ENCODE measurements at regions not wholly inside any gene's neighbourhood (a gene's known extent, or its start where the extent isn't known, plus 50 kb on each side); places are given as distances from the start of the nearest gene placed in this dataset.
"Not testable (repeated sequence)": the region's sequence is repeated elsewhere in the genome, so short reads cannot be mapped to it uniquely, and the experiment has no call there.

DNA sequence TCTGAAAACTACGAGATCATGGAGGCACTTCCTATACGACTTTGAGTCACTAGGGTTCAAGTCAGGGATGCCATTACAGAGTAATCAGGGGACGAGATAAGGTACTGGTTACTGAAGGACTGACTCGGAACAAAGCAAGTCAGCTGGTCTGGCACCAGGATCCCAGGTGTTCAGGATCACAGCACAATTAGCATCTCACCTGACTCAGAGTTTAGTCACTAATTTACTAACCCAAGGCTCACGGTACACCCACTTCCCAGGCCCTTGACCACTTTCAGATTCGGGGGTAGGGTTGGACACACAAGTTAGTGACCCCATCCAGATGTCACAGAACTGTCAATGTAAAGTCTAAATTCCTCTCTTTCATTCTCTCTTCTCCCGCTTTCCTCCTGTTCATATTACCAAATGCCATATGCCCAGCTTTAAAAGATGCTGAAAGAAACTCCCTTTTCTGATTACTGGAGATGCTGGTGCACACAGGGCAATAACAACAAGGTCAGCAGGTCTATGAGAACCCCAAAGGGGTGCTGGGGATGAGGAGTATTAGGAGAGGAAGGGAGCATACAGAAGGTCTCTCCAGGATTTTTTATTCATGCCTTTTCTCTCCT lies 657.8 kb downstream of the TLE1 start:
- Histone ChIP-seq H3K36me3 (ENCODE audit: control insufficient read depth in 2 of 3, insufficient read depth in 3 of 3, low read length in 3 of 3) (no peaks in the 10 kb centered on the region), H3K27ac (ENCODE audit: low read depth, low read length) (no peak overlapping the region), H3K4me1 (ENCODE audit: control insufficient read depth in 2 of 2, insufficient read depth in 2 of 2, low read length in 2 of 2) (no peaks in the 10 kb centered on the region), H3K4me3 (ENCODE audit: low read length) (no peak overlapping the region), H3K27me3 (ENCODE audit: control insufficient read depth in 2 of 2, insufficient read depth in 2 of 2, low read length in 2 of 2) (no peaks in the 10 kb centered on the region), H3K9me3 (ENCODE audit: control insufficient read depth in 2 of 3, low read length in 3 of 3) (no peaks in the 10 kb centered on the region)
- ATAC-seq = no peak
- ChIA-PET CTCF (no interaction called here), POLR2A (no interaction called here)
- Mint-ChIP-seq H3K4me3 (no peak overlapping the region), H3K36me3 (no peaks in the 10 kb centered on the region), H3K27me3 (peaks cover 0 to 5% (median 0%) of the 10 kb centered on the region in 5 donors), H3K4me1 (no peaks in the 10 kb centered on the region), H3K27ac (no peak overlapping the region), H3K9me3 (peaks cover 0 to 4% (median 0%) of the 10 kb centered on the region in 11 donors)
- no peak for DNase-seq
- intact Hi-C loops (cut with micrococcal nuclease) = no loop called here

- no peaks in the 10 kb centered on the region for H3K4me1 Mint-ChIP-seq
- CTCF ChIA-PET = no interaction called here
Measured at GRCh38 chr9:81030027-81030426, 659.3 kb downstream of the TLE1 start.

DNA sequence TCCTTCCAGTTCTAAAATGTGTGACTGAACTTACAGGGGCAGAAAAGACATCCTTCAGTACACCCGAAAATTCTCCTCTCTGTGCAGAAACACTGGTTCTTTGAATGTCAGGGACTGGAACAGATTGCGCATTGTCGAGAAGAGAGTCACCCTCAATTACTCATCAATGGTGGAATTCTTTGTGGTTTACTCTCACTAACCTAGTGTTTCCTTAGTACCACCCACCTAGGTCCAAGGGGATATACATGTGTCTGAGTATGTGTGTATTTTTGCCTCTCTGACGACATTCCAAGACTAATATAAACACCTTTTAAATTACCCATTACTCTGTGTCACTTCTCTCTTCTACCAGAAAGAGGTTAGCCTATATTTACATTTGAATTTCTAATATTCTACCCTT lies 660.8 kb downstream of the TLE1 start:
- H3K27ac Mint-ChIP-seq = no peak overlapping the region

More at GRCh38 chr9:81030027-81030426, 659.3 kb downstream of the TLE1 start:
- Mint-ChIP-seq H3K27ac (no peak overlapping the region), H3K36me3 (no peaks in the 10 kb centered on the region), H3K9me3 (peaks cover 0 to 2% (median 0%) of the 10 kb centered on the region in 11 donors), H3K4me3 (no peak overlapping the region), H3K27me3 (peaks cover 0 to 5% (median 0%) of the 10 kb centered on the region in 5 donors)
- POLR2A ChIA-PET = no interaction called here
- intact Hi-C loops (cut with micrococcal nuclease) = no loop called here
- no peak for ATAC-seq
- no peaks in the 10 kb centered on the region for H3K9me3 ChIP-seq (ENCODE audit: control insufficient read depth in 2 of 3, low read length in 3 of 3)
- DNase-seq = no peak
- no peak overlapping the region for H3K27ac ChIP-seq (ENCODE audit: low read depth, low read length)
- no peak overlapping the region for H3K4me3 ChIP-seq (ENCODE audit: low read length)
- no peaks in the 10 kb centered on the region for H3K27me3 ChIP-seq (ENCODE audit: control insufficient read depth in 2 of 2, insufficient read depth in 2 of 2, low read length in 2 of 2)
- no peaks in the 10 kb centered on the region for H3K4me1 ChIP-seq (ENCODE audit: control insufficient read depth in 2 of 2, insufficient read depth in 2 of 2, low read length in 2 of 2)
- no peaks in the 10 kb centered on the region for H3K36me3 ChIP-seq (ENCODE audit: control insufficient read depth in 2 of 3, insufficient read depth in 3 of 3, low read length in 3 of 3)

DNA sequence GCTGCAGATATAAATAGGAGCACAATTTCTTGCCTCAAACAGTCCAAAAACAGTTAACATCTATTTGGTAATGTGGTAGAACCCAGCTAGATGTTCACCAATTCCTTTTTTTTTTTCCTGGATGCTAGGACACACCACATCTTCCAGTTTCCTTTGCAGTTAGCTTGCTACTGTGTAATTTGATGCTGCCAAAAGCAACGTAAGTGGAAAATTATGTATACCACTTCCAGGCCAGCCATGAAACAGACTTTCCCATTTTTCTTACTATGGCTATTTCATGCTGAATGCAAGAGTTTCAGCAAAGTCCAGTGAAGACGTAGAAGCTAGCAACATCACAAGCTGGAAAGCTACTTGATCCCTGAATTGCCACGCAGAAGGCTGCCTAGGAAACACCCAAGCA lies 667.2 kb downstream of the TLE1 start:
- Mint-ChIP-seq H3K9me3 (peaks cover 0 to 5% (median 0%) of the 10 kb centered on the region in 11 donors), H3K36me3 (no peaks in the 10 kb centered on the region), H3K27me3 (no peaks in the 10 kb centered on the region), H3K4me1 (no peaks in the 10 kb centered on the region), H3K27ac (no peak overlapping the region), H3K4me3 (no peak overlapping the region)
- intact Hi-C loops (cut with micrococcal nuclease) = no loop called here
- ChIA-PET CTCF (no interaction called here), POLR2A (no interaction called here)
- Histone ChIP-seq H3K9me3 (ENCODE audit: control insufficient read depth in 2 of 3, low read length in 3 of 3) (no peaks in the 10 kb centered on the region), H3K27ac (ENCODE audit: low read depth, low read length) (no peak overlapping the region), H3K4me1 (ENCODE audit: control insufficient read depth in 2 of 2, insufficient read depth in 2 of 2, low read length in 2 of 2) (no peaks in the 10 kb centered on the region), H3K27me3 (ENCODE audit: control insufficient read depth in 2 of 2, insufficient read depth in 2 of 2, low read length in 2 of 2) (no peaks in the 10 kb centered on the region), H3K36me3 (ENCODE audit: control insufficient read depth in 2 of 3, insufficient read depth in 3 of 3, low read length in 3 of 3) (no peaks in the 10 kb centered on the region), H3K4me3 (ENCODE audit: low read length) (no peak overlapping the region)
- ATAC-seq (no peak), DNase-seq (no peak)

More for the DNA sequence above, 660.8 kb downstream of the TLE1 start:
- H3K4me1 Mint-ChIP-seq = no peaks in the 10 kb centered on the region
- H3K4me3 Mint-ChIP-seq = no peak overlapping the region
- no peak overlapping the region for H3K27ac ChIP-seq (ENCODE audit: low read depth, low read length)
- no peaks in the 10 kb centered on the region for H3K27me3 ChIP-seq (ENCODE audit: control insufficient read depth in 2 of 2, insufficient read depth in 2 of 2, low read length in 2 of 2)
- H3K36me3 ChIP-seq (ENCODE audit: control insufficient read depth in 2 of 3, insufficient read depth in 3 of 3, low read length in 3 of 3) = no peaks in the 10 kb centered on the region
- intact Hi-C loops (cut with micrococcal nuclease) = no loop called here
- H3K4me1 ChIP-seq (ENCODE audit: control insufficient read depth in 2 of 2, insufficient read depth in 2 of 2, low read length in 2 of 2) = no peaks in the 10 kb centered on the region
- H3K4me3 ChIP-seq (ENCODE audit: low read length) = no peak overlapping the region
- ChIA-PET POLR2A (no interaction called here), CTCF (no interaction called here)
- ATAC-seq = no peak
- no peak for DNase-seq
- H3K9me3 ChIP-seq (ENCODE audit: control insufficient read depth in 2 of 3, low read length in 3 of 3) = no peaks in the 10 kb centered on the region
- H3K9me3 Mint-ChIP-seq = peaks cover 0 to 5% (median 0%) of the 10 kb centered on the region in 11 donors
- peaks cover 0 to 2% (median 0%) of the 10 kb centered on the region in 5 donors for H3K27me3 Mint-ChIP-seq
- no peaks in the 10 kb centered on the region for H3K36me3 Mint-ChIP-seq

DNA sequence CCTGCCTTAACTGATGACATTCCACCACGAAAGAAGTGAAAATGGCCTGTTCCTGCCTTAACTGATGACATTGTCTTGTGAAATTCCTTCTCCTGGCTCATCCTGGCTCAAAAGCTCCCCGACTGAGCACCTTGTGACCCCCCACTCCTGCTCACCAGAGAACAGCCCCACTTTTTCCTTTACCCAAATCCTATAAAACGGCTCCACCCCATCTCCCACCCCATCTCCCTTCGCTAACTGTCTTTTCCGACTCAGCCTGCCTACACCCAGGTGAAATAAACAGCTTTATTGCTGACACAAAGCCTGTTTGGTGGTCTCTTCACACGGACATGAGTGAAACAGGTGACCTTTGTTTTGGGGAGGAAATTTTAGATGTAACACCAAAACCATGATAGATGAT lies 674.4 kb downstream of the TLE1 start:
- DNase-seq; ATAC-seq; H3K36me3 ChIP-seq (ENCODE audit: control insufficient read depth in 2 of 3, insufficient read depth in 3 of 3, low read length in 3 of 3); CTCF ChIA-PET; H3K27ac ChIP-seq (ENCODE audit: low read depth, low read length); H3K27me3 ChIP-seq (ENCODE audit: control insufficient read depth in 2 of 2, insufficient read depth in 2 of 2, low read length in 2 of 2); H3K4me3 ChIP-seq (ENCODE audit: low read length); H3K36me3 Mint-ChIP-seq; POLR2A ChIA-PET; H3K4me3 Mint-ChIP-seq; H3K4me1 Mint-ChIP-seq; H3K4me1 ChIP-seq (ENCODE audit: control insufficient read depth in 2 of 2, insufficient read depth in 2 of 2, low read length in 2 of 2); H3K9me3 ChIP-seq (ENCODE audit: control insufficient read depth in 2 of 3, low read length in 3 of 3); H3K27ac Mint-ChIP-seq; intact Hi-C loops (cut with micrococcal nuclease): not testable (repeated sequence)
- peaks cover 0 to 26% (median 5%) of the 10 kb centered on the region in 11 donors for H3K9me3 Mint-ChIP-seq
- H3K27me3 Mint-ChIP-seq = peaks cover 0 to 19% (median 0%) of the 10 kb centered on the region in 5 donors

- H3K27me3 ChIP-seq (ENCODE audit: control insufficient read depth in 2 of 2, insufficient read depth in 2 of 2, low read length in 2 of 2); ATAC-seq; H3K4me1 Mint-ChIP-seq; POLR2A ChIA-PET; DNase-seq; H3K4me1 ChIP-seq (ENCODE audit: control insufficient read depth in 2 of 2, insufficient read depth in 2 of 2, low read length in 2 of 2); intact Hi-C loops (cut with micrococcal nuclease); H3K9me3 ChIP-seq (ENCODE audit: control insufficient read depth in 2 of 3, low read length in 3 of 3); H3K27ac Mint-ChIP-seq; H3K27ac ChIP-seq (ENCODE audit: low read depth, low read length); H3K36me3 Mint-ChIP-seq; H3K4me3 Mint-ChIP-seq; H3K4me3 ChIP-seq (ENCODE audit: low read length); H3K36me3 ChIP-seq (ENCODE audit: control insufficient read depth in 2 of 3, insufficient read depth in 3 of 3, low read length in 3 of 3); CTCF ChIA-PET: not testable (repeated sequence)
- Mint-ChIP-seq H3K9me3 (peaks cover 0 to 25% (median 6%) of the 10 kb centered on the region in 11 donors), H3K27me3 (peaks cover 0 to 19% (median 0%) of the 10 kb centered on the region in 5 donors)
Measured at GRCh38 chr9:81013191-81013590, 676.2 kb downstream of the TLE1 start.

GRCh38 chr9:81002906-81003305 lies 686.4 kb downstream of the TLE1 start:
- peaks cover 0 to 8% (median 0%) of the 10 kb centered on the region in 5 donors for H3K27me3 Mint-ChIP-seq
- H3K27ac Mint-ChIP-seq = no peak overlapping the region
- no peaks in the 10 kb centered on the region for H3K36me3 Mint-ChIP-seq
- Histone ChIP-seq H3K27me3 (ENCODE audit: control insufficient read depth in 2 of 2, insufficient read depth in 2 of 2, low read length in 2 of 2) (no peaks in the 10 kb centered on the region), H3K9me3 (ENCODE audit: control insufficient read depth in 2 of 3, low read length in 3 of 3) (no peaks in the 10 kb centered on the region), H3K27ac (ENCODE audit: low read depth, low read length) (no peak overlapping the region), H3K36me3 (ENCODE audit: control insufficient read depth in 2 of 3, insufficient read depth in 3 of 3, low read length in 3 of 3) (no peaks in the 10 kb centered on the region), H3K4me1 (ENCODE audit: control insufficient read depth in 2 of 2, insufficient read depth in 2 of 2, low read length in 2 of 2) (no peaks in the 10 kb centered on the region), H3K4me3 (ENCODE audit: low read length) (no peak overlapping the region)
- ChIA-PET POLR2A (no interaction called here), CTCF (no interaction called here)
- H3K4me1 Mint-ChIP-seq = peaks cover 0 to 10% (median 6%) of the 10 kb centered on the region in 7 donors
- no peak for DNase-seq
- H3K9me3 Mint-ChIP-seq = peaks cover 0 to 47% (median 12%) of the 10 kb centered on the region in 11 donors
- intact Hi-C loops (cut with micrococcal nuclease) = no loop called here
- ATAC-seq = no peak
- no peak overlapping the region for H3K4me3 Mint-ChIP-seq

All from naive thymus-derived CD4-positive, alpha-beta T cell (primary cell).